Tibial nerve (tissue), 4 donors: ENCODE measurements at regions not wholly inside any gene's neighbourhood (a gene's known extent, or its start where the extent isn't known, plus 50 kb on each side); places are given as distances from the start of the nearest gene placed in this dataset.
A peak's percentile ranks its signal among the peaks of the same experiment; 100 is the strongest.

Source experiments
- DNase-seq, 2 donors: peaks; one replicate each; pipeline ENCODE4 v3.0.0-alpha.2; 2019; ENCODE audit warnings: low spot score in 2 of 2
- H3K27ac ChIP-seq, 4 donors: fragments of 200-600 bp; sonication (generic) in 3 of 4; one replicate each; pipeline ENCODE4 v1.5.1; 2017 to 2019; ENCODE audit warnings: mild to moderate bottlenecking in 1 of 4
- H3K27me3 ChIP-seq, 2 donors: fragments of 200-600 bp; sonication (generic) in 1 of 2; one replicate each; pipeline versions ENCODE4 v1.5.1 to v1.6.0; 2017 to 2019
- H3K36me3 ChIP-seq, 3 donors: fragments of 200-600 bp; sonication (generic); one replicate each; pipeline ENCODE4 v1.5.1; 2018 to 2019
- H3K4me1 ChIP-seq, 4 donors: fragments of 200-600 bp; sonication (generic) in 3 of 4; one replicate each; pipeline ENCODE4 v1.5.1; 2017 to 2019
- H3K4me3 ChIP-seq, 4 donors: fragments of 200-600 bp; sonication (generic) in 3 of 4; one replicate each; pipeline ENCODE4 v1.5.1; 2017 to 2019; ENCODE audit warnings: mild to moderate bottlenecking in 1 of 4, moderate library complexity in 1 of 4
- H3K9me3 ChIP-seq, 4 donors: fragments of 200-600 bp; sonication (generic) in 3 of 4; one replicate each; pipeline ENCODE4 v1.5.1; 2017 to 2019
- CTCF ChIP-seq, 5 experiments: fragments of 200-600 bp in 3 of 5; fragments of 450-650 bp in 2 of 5; sonication (generic) in 3 of 5; IDR thresholded peaks; one replicate each; pipeline ENCODE4 v1.5.1; 2016 to 2019; ENCODE audit warnings: antibody characterized with exemption in 5 of 5, mild to moderate bottlenecking in 3 of 5, moderate library complexity in 2 of 5
- EP300 ChIP-seq, 2 donors: sonication (generic); formaldehyde crosslinking; IDR thresholded peaks; one replicate each; pipeline ENCODE4 v1.6.1; 2017; ENCODE audit warnings: antibody characterized with exemption in 2 of 2, mild to moderate bottlenecking in 1 of 2
- POLR2A ChIP-seq, 2 donors: fragments of 450-650 bp; IDR thresholded peaks; one replicate each; pipeline ENCODE4 v1.6.1; 2017; ENCODE audit warnings: antibody characterized with exemption in 2 of 2, mild to moderate bottlenecking in 2 of 2, moderate library complexity in 2 of 2
- WGBS, 2 donors: methylation state at CpG; one replicate each; pipeline ENCODE4 v1.1.5; 2018; 5-methylcytosine and 5-hydroxymethylcytosine counted together

DNA sequence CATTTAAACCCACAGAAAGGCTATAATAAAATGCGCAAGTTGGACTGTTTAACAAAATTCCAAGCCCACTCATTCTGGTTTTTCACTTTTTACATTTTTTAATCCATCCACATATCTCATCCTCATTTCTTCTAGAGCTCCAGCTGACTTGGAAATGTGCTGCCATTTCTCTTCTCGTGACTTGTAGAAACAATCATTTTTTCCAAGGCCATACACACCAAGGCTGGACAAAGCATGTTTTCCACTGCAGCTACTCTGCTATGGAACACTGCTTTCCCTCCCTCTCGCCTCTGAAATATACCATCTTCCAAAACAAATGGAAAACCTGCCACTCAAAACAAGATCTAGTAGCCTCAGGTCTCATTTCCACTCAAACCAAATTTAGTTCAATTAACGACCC is 141.1 kb downstream of the ESM1 start:
- no peak for DNase-seq
- Histone ChIP-seq H3K9me3 (no peaks in the 10 kb centered on the region), H3K4me3 (no peak overlapping the region), H3K4me1 (peaks cover 0 to 12% (median 3%) of the 10 kb centered on the region in 4 donors), H3K36me3 (no peaks in the 10 kb centered on the region), H3K27ac (peak overlapping the region in 1 of 4 donors; percentile 63), H3K27me3 (no peaks in the 10 kb centered on the region)
- TF ChIP-seq POLR2A (IDR thresholded peaks at IDR 0.05) (no peak), CTCF (IDR thresholded peaks at IDR 0.05) (no peak), EP300 (IDR thresholded peaks at IDR 0.05) (no peak)
- 53 to 54% methylated on average over 4 of the region's 4 CpGs for WGBS, 2 donors

- Histone ChIP-seq H3K4me3 (no peak overlapping the region), H3K36me3 (no peaks in the 10 kb centered on the region), H3K4me1 (peaks cover 0 to 12% (median 3%) of the 10 kb centered on the region in 4 donors), H3K9me3 (no peaks in the 10 kb centered on the region), H3K27ac (no peak overlapping the region), H3K27me3 (no peaks in the 10 kb centered on the region)
- TF ChIP-seq EP300 (IDR thresholded peaks at IDR 0.05) (no peak), POLR2A (IDR thresholded peaks at IDR 0.05) (no peak), CTCF (IDR thresholded peaks at IDR 0.05) (no peak)
- no peak for DNase-seq
- WGBS, 2 donors = 98% methylated on average over 1 of the region's 1 CpG
Observed at GRCh38 chr5:54841481-54841880, 143.9 kb downstream of the ESM1 start.

DNA sequence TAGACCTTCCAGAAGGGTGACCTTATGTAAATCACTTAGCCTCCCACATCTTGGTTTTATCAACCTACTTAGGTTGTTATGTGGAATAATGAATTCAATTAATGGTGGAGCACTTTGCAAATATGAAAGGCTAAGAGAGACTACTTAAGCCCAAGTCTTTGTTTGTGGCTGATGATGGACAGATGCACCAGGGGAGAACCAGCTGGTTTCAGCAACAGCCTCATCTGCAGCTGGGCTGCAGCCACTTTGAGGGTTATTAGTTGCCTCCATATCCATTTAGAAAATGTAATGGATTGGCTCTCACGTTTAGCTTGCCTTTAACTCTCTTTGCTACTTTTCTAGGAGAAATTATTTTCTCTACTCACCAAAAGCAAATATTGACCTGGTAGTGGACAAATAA is 146.6 kb downstream of the ESM1 start:
- Histone ChIP-seq H3K36me3 (no peaks in the 10 kb centered on the region), H3K27ac (no peak overlapping the region), H3K27me3 (no peaks in the 10 kb centered on the region), H3K4me1 (peaks cover 0 to under 1% (median 0%) of the 10 kb centered on the region in 4 donors), H3K9me3 (no peaks in the 10 kb centered on the region), H3K4me3 (no peak overlapping the region)
- no peak for TF ChIP-seq POLR2A (IDR thresholded peaks at IDR 0.05)
- no peak for TF ChIP-seq EP300 (IDR thresholded peaks at IDR 0.05)
- TF ChIP-seq CTCF (IDR thresholded peaks at IDR 0.05) = no peak
- 69 to 88% methylated on average over 1 of the region's 1 CpG for WGBS, 2 donors
- DNase-seq = no peak

- TF ChIP-seq POLR2A (IDR thresholded peaks at IDR 0.05) (no peak), CTCF (IDR thresholded peaks at IDR 0.05) (no peak)
- Histone ChIP-seq H3K36me3 (no peaks in the 10 kb centered on the region), H3K9me3 (no peaks in the 10 kb centered on the region), H3K4me3 (no peak overlapping the region), H3K27me3 (no peaks in the 10 kb centered on the region), H3K4me1 (no peaks in the 10 kb centered on the region), H3K27ac (no peak overlapping the region)
- DNase-seq = no peak
- WGBS, 2 donors = 70 to 79% methylated on average over 6 of the region's 6 CpGs
Observed at GRCh38 chr5:54837981-54838380, 147.4 kb downstream of the ESM1 start.

DNA sequence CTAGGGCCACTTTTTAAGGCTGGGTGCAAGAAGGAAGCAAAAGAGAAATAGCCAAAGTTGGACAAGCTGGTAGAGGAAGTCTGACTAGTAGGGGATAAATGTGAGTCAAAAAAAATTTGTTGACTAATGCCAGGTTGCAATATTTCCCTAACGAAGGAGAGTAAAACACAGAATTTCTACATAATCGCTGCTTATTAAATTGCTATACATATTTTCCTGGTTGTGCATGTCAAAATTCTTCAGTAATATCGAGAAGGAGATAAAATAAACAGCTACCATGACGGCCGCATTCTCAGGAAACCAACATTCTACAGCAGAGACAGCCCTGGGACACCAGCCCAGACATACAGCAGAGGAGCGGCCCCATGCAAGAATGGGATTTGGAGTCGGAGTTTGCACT is 148.3 kb downstream of the ESM1 start:
- H3K27me3 ChIP-seq = no peaks in the 10 kb centered on the region
- H3K36me3 ChIP-seq = no peaks in the 10 kb centered on the region
- DNase-seq = no peak
- H3K4me3 ChIP-seq = no peak overlapping the region
- no peaks in the 10 kb centered on the region for H3K4me1 ChIP-seq
- WGBS, 2 donors = 90 to 95% methylated on average over 7 of the region's 7 CpGs
- no peak for TF ChIP-seq POLR2A (IDR thresholded peaks at IDR 0.05)
- no peak for TF ChIP-seq EP300 (IDR thresholded peaks at IDR 0.05)
- TF ChIP-seq CTCF (IDR thresholded peaks at IDR 0.05) = no peak
- no peak overlapping the region for H3K27ac ChIP-seq
- H3K9me3 ChIP-seq = no peaks in the 10 kb centered on the region
